ENCODE measurements at regions not wholly inside any gene's neighbourhood (a gene's known extent, or its start where the extent isn't known, plus 50 kb on each side); places are given as distances from the start of the nearest gene placed in this dataset.

- TF ChIP-seq, protein P1, sequence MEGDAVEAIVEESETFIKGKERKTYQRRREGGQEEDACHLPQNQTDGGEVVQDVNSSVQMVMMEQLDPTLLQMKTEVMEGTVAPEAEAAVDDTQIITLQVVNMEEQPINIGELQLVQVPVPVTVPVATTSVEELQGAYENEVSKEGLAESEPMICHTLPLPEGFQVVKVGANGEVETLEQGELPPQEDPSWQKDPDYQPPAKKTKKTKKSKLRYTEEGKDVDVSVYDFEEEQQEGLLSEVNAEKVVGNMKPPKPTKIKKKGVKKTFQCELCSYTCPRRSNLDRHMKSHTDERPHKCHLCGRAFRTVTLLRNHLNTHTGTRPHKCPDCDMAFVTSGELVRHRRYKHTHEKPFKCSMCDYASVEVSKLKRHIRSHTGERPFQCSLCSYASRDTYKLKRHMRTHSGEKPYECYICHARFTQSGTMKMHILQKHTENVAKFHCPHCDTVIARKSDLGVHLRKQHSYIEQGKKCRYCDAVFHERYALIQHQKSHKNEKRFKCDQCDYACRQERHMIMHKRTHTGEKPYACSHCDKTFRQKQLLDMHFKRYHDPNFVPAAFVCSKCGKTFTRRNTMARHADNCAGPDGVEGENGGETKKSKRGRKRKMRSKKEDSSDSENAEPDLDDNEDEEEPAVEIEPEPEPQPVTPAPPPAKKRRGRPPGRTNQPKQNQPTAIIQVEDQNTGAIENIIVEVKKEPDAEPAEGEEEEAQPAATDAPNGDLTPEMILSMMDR (IDR thresholded peaks at IDR 0.05; ENCODE audit: low read depth, low read length): no peak
- H3K4me3 ChIP-seq (replicated peaks in 1 of 2; ENCODE audit: low read depth in 2 of 2, low read length in 2 of 2): no peak overlapping the region
- no peak for DNase-seq (ENCODE audit: low read depth in 2 of 2)
Measured at GRCh38 chr21:15260604-15261003, 195.8 kb upstream of the NRIP1 start.

GRCh38 chr21:15264084-15264665 is 199.4 kb upstream of the NRIP1 start:
- TF ChIP-seq, protein P1 (IDR thresholded peaks at IDR 0.05; ENCODE audit: low read depth, low read length): no peak
- H3K4me3 ChIP-seq (replicated peaks in 1 of 2; ENCODE audit: low read depth in 2 of 2, low read length in 2 of 2): no peak overlapping the region
- DNase-seq (ENCODE audit: low read depth in 2 of 2): no peak

DNA sequence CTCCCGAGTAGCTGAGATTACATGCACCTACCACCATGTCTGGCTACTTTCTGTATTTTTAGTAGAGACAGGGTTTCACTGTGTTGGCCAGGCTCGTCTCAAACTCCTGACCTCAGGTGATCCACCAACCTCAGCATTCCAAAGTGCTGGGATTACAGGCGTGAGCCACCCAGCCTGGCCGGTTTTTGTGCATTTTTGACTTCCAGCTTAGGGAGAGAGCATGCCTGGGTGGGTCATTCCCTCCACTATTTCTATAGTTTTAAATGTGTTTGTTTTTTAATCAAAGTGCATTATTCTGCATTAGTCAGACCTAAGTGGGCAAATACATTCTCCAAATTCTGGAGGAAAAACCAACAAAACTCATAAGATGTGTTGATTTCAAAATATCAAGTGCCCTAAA is 207.4 kb upstream of the NRIP1 start:
- no peak for DNase-seq (ENCODE audit: low read depth in 2 of 2)
- TF ChIP-seq, protein P1 (IDR thresholded peaks at IDR 0.05; ENCODE audit: low read depth, low read length): no peak
- no peak overlapping the region for H3K4me3 ChIP-seq (replicated peaks in 1 of 2; ENCODE audit: low read depth in 2 of 2, low read length in 2 of 2)

- no peak overlapping the region for H3K4me3 ChIP-seq (replicated peaks in 1 of 2; ENCODE audit: low read depth in 2 of 2, low read length in 2 of 2)
- TF ChIP-seq, protein P1 (IDR thresholded peaks at IDR 0.05; ENCODE audit: low read depth, low read length): no peak
- peak in 1 of 2 donors; percentile 41 for DNase-seq (ENCODE audit: low read depth in 2 of 2)
Measured at GRCh38 chr21:15272591-15272990, 207.8 kb upstream of the NRIP1 start.

DNA sequence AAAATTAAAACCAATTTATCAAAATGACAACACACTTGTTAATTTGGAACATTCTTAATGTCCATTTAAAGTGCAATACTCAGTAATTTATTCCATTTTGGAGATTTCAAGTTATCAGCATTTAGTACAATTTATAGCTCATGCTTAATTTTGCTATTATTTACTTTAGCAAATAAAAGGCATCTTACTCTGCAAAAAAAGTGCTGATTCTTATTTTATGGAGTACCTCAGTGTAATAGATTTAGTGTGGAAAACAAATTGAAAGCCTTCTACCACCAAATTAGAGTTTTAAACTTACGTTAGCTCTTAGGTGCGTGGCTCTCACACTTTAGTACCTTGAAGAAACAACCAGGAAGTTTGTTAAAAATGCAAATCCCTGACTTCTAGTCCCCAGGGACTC is 208.4 kb upstream of the NRIP1 start:
- no peak overlapping the region for H3K4me3 ChIP-seq (replicated peaks in 1 of 2; ENCODE audit: low read depth in 2 of 2, low read length in 2 of 2)
- TF ChIP-seq, protein P1 (IDR thresholded peaks at IDR 0.05; ENCODE audit: low read depth, low read length): no peak
- no peak for DNase-seq (ENCODE audit: low read depth in 2 of 2)

DNA sequence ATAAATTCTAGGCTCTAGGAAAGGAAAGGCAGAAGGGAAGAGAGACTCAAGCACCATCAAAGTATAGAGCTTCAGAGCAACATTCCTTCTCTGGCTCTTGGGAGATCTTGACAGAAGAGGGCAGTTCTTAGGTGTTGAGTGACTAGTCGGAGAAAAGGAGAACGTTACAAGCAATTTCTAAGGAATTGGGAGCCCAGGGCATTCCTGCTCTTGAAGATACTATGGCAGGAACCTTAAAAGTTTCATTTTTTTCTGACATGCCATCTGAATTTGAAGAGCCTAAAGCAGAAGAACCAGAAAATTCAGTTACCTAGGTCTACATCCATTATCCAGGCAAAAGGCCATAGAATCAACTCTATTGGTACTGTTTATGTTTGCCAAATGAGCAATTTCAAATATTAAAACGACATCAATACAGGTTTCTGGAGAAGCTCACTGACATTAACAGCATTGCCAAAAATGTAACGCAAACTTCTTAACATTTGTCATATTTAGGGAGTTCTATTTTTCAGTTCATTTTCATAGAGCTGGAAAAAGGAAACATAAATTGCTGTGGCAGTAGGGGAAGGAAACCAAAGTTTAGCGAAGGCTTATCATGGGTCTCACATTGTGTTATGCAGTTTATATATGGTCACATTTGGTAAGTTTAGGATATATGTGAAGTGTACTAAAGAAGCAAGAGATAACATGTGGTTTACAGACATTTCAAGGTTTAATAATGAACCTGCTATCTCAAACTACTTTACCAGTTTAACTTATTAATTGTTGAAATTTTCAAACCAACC is 210.1 kb upstream of the NRIP1 start:
- TF ChIP-seq, protein P1 (IDR thresholded peaks at IDR 0.05; ENCODE audit: low read depth, low read length): no peak
- no peak overlapping the region for H3K4me3 ChIP-seq (replicated peaks in 1 of 2; ENCODE audit: low read depth in 2 of 2, low read length in 2 of 2)
- no peak for DNase-seq (ENCODE audit: low read depth in 2 of 2)

All from cardiac fibroblast (primary cell).